Osteoblast (primary cell): ENCODE measurements at regions not wholly inside any gene's neighbourhood (a gene's known extent, or its start where the extent isn't known, plus 50 kb on each side); places are given as distances from the start of the nearest gene placed in this dataset.

Experiments used
- DNase-seq: peaks from one replicate; pipeline ENCODE4 v3.0.0; 2011; ENCODE audit warnings: low spot score, mixed read lengths; ENCODE audit not compliant: insufficient read length; ENCODE audit errors: missing footprints
- H2AFZ ChIP-seq: 2 replicates; pipeline ENCODE4 v1.6.0; 2011; ENCODE audit warnings: mild to moderate bottlenecking, low read length
- H3K27ac ChIP-seq: 2 replicates; pipeline ENCODE4 v1.5.1; 2011; ENCODE audit warnings: mild to moderate bottlenecking, low read depth, low read length, moderate library complexity
- H3K27me3 ChIP-seq: 2 replicates; pipeline ENCODE4 v1.6.0; 2012; ENCODE audit warnings: mild to moderate bottlenecking, control low read depth, inconsistent platforms, low read length, moderate library complexity; ENCODE audit not compliant: insufficient read depth
- H3K36me3 ChIP-seq: 2 replicates; pipeline ENCODE4 v1.5.1; 2011; ENCODE audit warnings: mild to moderate bottlenecking, low read length, control low read depth, moderate library complexity; ENCODE audit not compliant: insufficient read depth
- H3K4me1 ChIP-seq: 2 replicates; pipeline ENCODE4 v1.5.1; 2011; ENCODE audit warnings: mild to moderate bottlenecking, low read length, control low read depth, moderate library complexity; ENCODE audit not compliant: insufficient read depth
- H3K4me2 ChIP-seq: 2 replicates; pipeline ENCODE4 v1.6.0; 2011; ENCODE audit warnings: mild to moderate bottlenecking, low read length; ENCODE audit not compliant: insufficient read depth
- H3K4me3 ChIP-seq: fragments of 200-600 bp; sonication (generic); 3 replicates; pipeline ENCODE4 v1.5.1; 2012; ENCODE audit warnings: mild to moderate bottlenecking, low read length, inconsistent platforms; ENCODE audit not compliant: insufficient read depth
- H3K79me2 ChIP-seq: 2 replicates; pipeline ENCODE4 v1.6.0; 2012; ENCODE audit warnings: mild to moderate bottlenecking, low read length, control low read depth, inconsistent platforms; ENCODE audit not compliant: insufficient read depth
- H3K9me3 ChIP-seq: 2 replicates; pipeline ENCODE4 v1.5.1; 2011; ENCODE audit warnings: low read depth, low read length, control low read depth
- H4K20me1 ChIP-seq: 2 replicates; pipeline ENCODE4 v1.6.0; 2012; ENCODE audit warnings: mild to moderate bottlenecking, low read length, control low read depth; ENCODE audit not compliant: insufficient read depth
- TF ChIP-seq, protein P1 (sequence below): IDR thresholded peaks from 2 replicates; pipeline ENCODE4 v1.5.1; 2011; ENCODE audit warnings: mild to moderate bottlenecking, low read depth, low read length, moderate library complexity; ENCODE audit errors: extremely low read depth

DNA sequence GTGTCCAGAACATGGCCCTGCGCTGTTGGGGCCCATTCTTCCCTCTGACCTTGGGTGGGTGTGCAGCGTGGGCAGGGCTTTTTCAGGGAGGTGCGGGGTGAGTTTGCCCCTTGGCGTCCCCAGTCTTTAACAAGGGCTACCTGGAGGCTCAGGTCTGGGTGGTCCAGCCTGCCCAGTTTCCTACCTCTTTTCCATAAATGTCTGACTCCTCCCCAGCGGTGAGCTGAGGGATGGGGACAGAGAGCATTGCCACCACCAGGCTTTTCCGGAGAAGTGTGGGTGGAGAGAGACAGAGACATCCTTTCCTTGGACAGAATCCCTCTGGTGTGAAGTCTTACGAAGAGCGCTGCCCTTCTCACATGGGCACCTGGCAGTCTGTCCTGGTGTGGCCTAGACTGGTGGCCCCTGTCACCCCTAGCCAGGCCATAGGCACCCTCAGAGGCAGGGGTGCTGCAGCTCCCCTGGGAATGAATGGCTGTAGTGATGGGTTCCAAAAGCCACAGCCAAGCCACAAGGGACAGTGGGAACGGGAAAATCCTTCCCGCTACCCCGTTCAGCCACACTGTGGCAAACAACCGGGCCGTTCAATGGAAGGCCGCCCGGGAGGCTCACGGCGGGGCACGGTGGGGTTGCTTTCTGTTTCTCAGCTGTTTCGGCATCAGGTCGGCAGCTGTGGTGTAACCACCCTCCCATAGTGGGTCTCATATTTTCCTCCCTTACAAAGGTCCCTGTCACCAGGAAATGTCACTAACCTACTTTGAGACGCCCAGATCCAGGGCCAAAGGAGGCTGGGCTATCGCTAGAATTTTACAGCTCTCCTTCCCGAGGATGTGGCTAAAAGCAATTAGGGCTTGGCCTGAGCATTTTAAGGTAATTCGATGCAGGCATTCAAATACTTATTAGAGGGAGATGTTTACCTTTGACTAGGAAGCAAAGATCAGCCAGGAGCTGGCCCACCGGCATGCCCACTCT, 61.9 kb upstream of the GSE1 start:
- TF ChIP-seq, protein P1, sequence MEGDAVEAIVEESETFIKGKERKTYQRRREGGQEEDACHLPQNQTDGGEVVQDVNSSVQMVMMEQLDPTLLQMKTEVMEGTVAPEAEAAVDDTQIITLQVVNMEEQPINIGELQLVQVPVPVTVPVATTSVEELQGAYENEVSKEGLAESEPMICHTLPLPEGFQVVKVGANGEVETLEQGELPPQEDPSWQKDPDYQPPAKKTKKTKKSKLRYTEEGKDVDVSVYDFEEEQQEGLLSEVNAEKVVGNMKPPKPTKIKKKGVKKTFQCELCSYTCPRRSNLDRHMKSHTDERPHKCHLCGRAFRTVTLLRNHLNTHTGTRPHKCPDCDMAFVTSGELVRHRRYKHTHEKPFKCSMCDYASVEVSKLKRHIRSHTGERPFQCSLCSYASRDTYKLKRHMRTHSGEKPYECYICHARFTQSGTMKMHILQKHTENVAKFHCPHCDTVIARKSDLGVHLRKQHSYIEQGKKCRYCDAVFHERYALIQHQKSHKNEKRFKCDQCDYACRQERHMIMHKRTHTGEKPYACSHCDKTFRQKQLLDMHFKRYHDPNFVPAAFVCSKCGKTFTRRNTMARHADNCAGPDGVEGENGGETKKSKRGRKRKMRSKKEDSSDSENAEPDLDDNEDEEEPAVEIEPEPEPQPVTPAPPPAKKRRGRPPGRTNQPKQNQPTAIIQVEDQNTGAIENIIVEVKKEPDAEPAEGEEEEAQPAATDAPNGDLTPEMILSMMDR = no peak

DNA sequence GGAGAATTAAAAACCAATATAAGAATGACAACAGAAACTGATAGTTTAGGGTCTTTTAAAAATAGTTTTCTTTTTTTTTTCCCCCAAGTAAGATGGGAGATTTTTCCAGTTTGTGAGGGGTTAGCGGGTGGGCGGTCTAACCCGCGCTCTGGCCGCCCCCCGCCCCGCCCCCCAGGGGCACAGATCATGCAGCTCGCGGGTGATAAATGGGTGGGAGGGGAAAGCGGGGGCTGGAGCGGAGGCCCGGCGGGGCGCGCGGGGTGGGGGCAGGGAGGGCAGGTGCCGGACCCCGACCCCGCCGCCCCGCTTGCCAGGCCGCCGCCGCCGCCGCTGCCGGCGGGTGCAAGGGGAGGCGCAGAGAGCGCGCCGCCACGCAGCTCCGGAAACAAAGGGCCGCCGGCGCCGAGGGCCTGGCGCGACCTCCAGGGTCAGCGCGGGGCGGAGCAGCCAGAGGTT, 60.1 kb upstream of the GSE1 start:
- no peaks in the 10 kb centered on the region for H3K36me3 ChIP-seq

More for the DNA sequence above, 61.9 kb upstream of the GSE1 start:
- Histone ChIP-seq H3K4me1 (peaks cover 19% of the 10 kb centered on the region), H3K4me3 (peak overlapping the region; percentile 48), H3K4me2 (peak overlapping the region; percentile 73), H4K20me1 (no peaks in the 10 kb centered on the region), H3K27me3 (no peaks in the 10 kb centered on the region), H3K79me2 (peaks cover 7% of the 10 kb centered on the region), H2AFZ (peak overlapping the region; percentile 57), H3K9me3 (no peaks in the 10 kb centered on the region), H3K27ac (peak overlapping the region; percentile 53), H3K36me3 (no peaks in the 10 kb centered on the region)
- peak; percentile 88 for DNase-seq

GRCh38 chr16:85553436-85554113, 59.5 kb upstream of the GSE1 start:
- H3K4me2 ChIP-seq = peak overlapping the region; percentile 100

More for the DNA sequence above, 60.1 kb upstream of the GSE1 start:
- no peak overlapping the region for H2AFZ ChIP-seq
- peak overlapping the region; percentile 90 for H3K4me3 ChIP-seq
- H3K27me3 ChIP-seq = no peaks in the 10 kb centered on the region
- H3K4me2 ChIP-seq = peak overlapping the region; percentile 100
- peaks cover 11% of the 10 kb centered on the region for H4K20me1 ChIP-seq
- H3K27ac ChIP-seq = no peak overlapping the region
- H3K4me1 ChIP-seq = peaks cover 29% of the 10 kb centered on the region
- TF ChIP-seq, protein P1 = no peak
- no peak for DNase-seq
- peaks cover 25% of the 10 kb centered on the region for H3K79me2 ChIP-seq
- no peaks in the 10 kb centered on the region for H3K9me3 ChIP-seq

More at GRCh38 chr16:85553436-85554113, 59.5 kb upstream of the GSE1 start:
- peak; percentile 98 for DNase-seq
- peaks cover 17% of the 10 kb centered on the region for H4K20me1 ChIP-seq
- no peaks in the 10 kb centered on the region for H3K27me3 ChIP-seq
- H3K4me1 ChIP-seq = peaks cover 35% of the 10 kb centered on the region
- TF ChIP-seq, protein P1 = no peak
- H3K9me3 ChIP-seq = no peaks in the 10 kb centered on the region
- H3K36me3 ChIP-seq = no peaks in the 10 kb centered on the region
- peaks cover 30% of the 10 kb centered on the region for H3K79me2 ChIP-seq
- no peak overlapping the region for H2AFZ ChIP-seq
- H3K4me3 ChIP-seq = peak overlapping the region; percentile 90
- peak overlapping the region; percentile 83 for H3K27ac ChIP-seq
